C1 segment of cervical spinal cord (tissue), 14 donors: ENCODE measurements at regions not wholly inside any gene's neighbourhood (a gene's known extent, or its start where the extent isn't known, plus 50 kb on each side); places are given as distances from the start of the nearest gene placed in this dataset.

Source experiments
- DNase-seq, 14 donors: peaks; one replicate each; lab custom pipeline; 2025; lab: John Stamatoyannopoulos, UW

- no peak for DNase-seq
These were observed 55.2 kb upstream of the CBLN4 start for GRCh38 chr20:56060486-56060885.

GRCh38 chr20:56069016-56069415 is 63.7 kb upstream of the CBLN4 start:
- no peak for DNase-seq

GRCh38 chr20:56072165-56072564 is 66.8 kb upstream of the CBLN4 start:
- no peak for DNase-seq

GRCh38 chr20:56088375-56088774 is 83.1 kb upstream of the CBLN4 start:
- DNase-seq, result no peak

- DNase-seq, result no peak
These were observed 86.4 kb upstream of the CBLN4 start for GRCh38 chr20:56091628-56092234.

GRCh38 chr20:56094228-56094627 is 88.9 kb upstream of the CBLN4 start:
- no peak for DNase-seq

GRCh38 chr20:56098981-56099500 is 93.7 kb upstream of the CBLN4 start:
- DNase-seq, result no peak

GRCh38 chr20:56111961-56112730 is 106.8 kb upstream of the CBLN4 start:
- peak in 9 of 14 donors; percentile 2 to 61 (median 11) for DNase-seq

- DNase-seq, result no peak
These were observed 112.0 kb upstream of the CBLN4 start for GRCh38 chr20:56117350-56117749.

- DNase-seq, result no peak
These were observed 116.5 kb upstream of the CBLN4 start for GRCh38 chr20:56121850-56122249.

GRCh38 chr20:56143759-56144158 is 104.8 kb upstream of the MC3R start:
- DNase-seq, result no peak

GRCh38 chr20:56151834-56152233 is 96.7 kb upstream of the MC3R start:
- DNase-seq, result no peak

GRCh38 chr20:56153926-56154325 is 94.6 kb upstream of the MC3R start:
- DNase-seq, result no peak

GRCh38 chr20:56155625-56156024 is 92.9 kb upstream of the MC3R start:
- DNase-seq, result no peak

- DNase-seq, result no peak
These were observed 90.9 kb upstream of the MC3R start for GRCh38 chr20:56157530-56158203.

GRCh38 chr20:56158489-56158888 is 90.0 kb upstream of the MC3R start:
- DNase-seq, result no peak

- DNase-seq, result no peak
These were observed 87.6 kb upstream of the MC3R start for GRCh38 chr20:56160956-56161355.

GRCh38 chr20:56163806-56164205 is 84.7 kb upstream of the MC3R start:
- no peak for DNase-seq

- DNase-seq, result no peak
These were observed 81.6 kb upstream of the MC3R start for GRCh38 chr20:56166781-56167465.

- peak in 4 of 14 donors; percentile 0 to 10 (median 4) for DNase-seq
These were observed 77.2 kb upstream of the MC3R start for GRCh38 chr20:56171087-56172012.

- DNase-seq, result no peak
These were observed 75.1 kb upstream of the MC3R start for GRCh38 chr20:56173438-56173837.
